Neuron (in vitro differentiated cells): ENCODE measurements at regions not wholly inside any gene's neighbourhood (a gene's known extent, or its start where the extent isn't known, plus 50 kb on each side); places are given as distances from the start of the nearest gene placed in this dataset.
"Not testable (repeated sequence)": the region's sequence is repeated elsewhere in the genome, so short reads cannot be mapped to it uniquely, and the experiment has no call there.

ENCODE experiments used
- H2AFZ ChIP-seq: one replicate; pipeline ENCODE4 v1.6.1; 2013; ENCODE audit warnings: low read depth, mild to moderate bottlenecking, inconsistent platforms, low read length, moderate library complexity
- H3K27me3 ChIP-seq: one replicate; pipeline ENCODE4 v1.6.1; 2013; ENCODE audit warnings: low read length; ENCODE audit not compliant: insufficient read depth
- H3K36me3 ChIP-seq: one replicate; pipeline ENCODE4 v1.6.1; 2013; ENCODE audit warnings: low read length; ENCODE audit not compliant: insufficient read depth
- H3K4me1 ChIP-seq: one replicate; pipeline ENCODE4 v1.6.1; 2013; ENCODE audit warnings: low read length; ENCODE audit not compliant: insufficient read depth
- H3K4me3 ChIP-seq: 2 replicates; pipeline ENCODE4 v1.5.1; 2013; ENCODE audit warnings: mild to moderate bottlenecking, low read length, moderate library complexity
- H3K9me3 ChIP-seq: one replicate; pipeline ENCODE4 v1.6.1; 2013; ENCODE audit warnings: low read length

DNA sequence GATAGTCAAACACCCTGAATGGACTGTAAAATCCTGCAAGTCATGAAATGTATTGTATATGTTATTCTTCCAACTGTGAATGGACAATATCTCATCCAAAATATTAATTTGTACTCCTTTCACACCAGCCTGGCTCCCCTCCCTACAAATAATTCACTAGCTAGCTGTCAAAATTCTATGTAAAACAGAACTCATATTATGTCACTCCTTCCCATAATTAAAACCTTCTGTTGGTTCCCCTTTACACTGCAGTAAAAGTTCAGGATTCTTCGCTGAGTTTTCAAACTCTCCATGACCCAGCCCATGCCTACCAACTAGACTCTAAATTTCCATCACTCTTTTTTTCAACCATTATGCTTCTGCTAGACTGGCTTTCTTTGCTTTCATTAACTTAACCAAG is 857.1 kb downstream of the TAF11L14 start:
- no peaks in the 10 kb centered on the region for H3K4me1 ChIP-seq
- no peak overlapping the region for H3K4me3 ChIP-seq
- no peaks in the 10 kb centered on the region for H3K36me3 ChIP-seq
- H2AFZ ChIP-seq: no peak overlapping the region
- no peaks in the 10 kb centered on the region for H3K27me3 ChIP-seq
- H3K9me3 ChIP-seq: no peaks in the 10 kb centered on the region

- no peak overlapping the region for H2AFZ ChIP-seq
- no peaks in the 10 kb centered on the region for H3K9me3 ChIP-seq
- H3K4me1 ChIP-seq: no peaks in the 10 kb centered on the region
- no peaks in the 10 kb centered on the region for H3K36me3 ChIP-seq
- H3K27me3 ChIP-seq: no peaks in the 10 kb centered on the region
- no peak overlapping the region for H3K4me3 ChIP-seq
Observed at GRCh38 chr5:18495157-18495556, 860.9 kb downstream of the TAF11L14 start.

- H3K4me3 ChIP-seq: no peak overlapping the region
- H3K4me1 ChIP-seq: no peaks in the 10 kb centered on the region
- no peaks in the 10 kb centered on the region for H3K27me3 ChIP-seq
- H2AFZ ChIP-seq: no peak overlapping the region
- H3K9me3 ChIP-seq: no peaks in the 10 kb centered on the region
- no peaks in the 10 kb centered on the region for H3K36me3 ChIP-seq
Observed at GRCh38 chr5:18496041-18496440, 861.8 kb downstream of the TAF11L14 start.

DNA sequence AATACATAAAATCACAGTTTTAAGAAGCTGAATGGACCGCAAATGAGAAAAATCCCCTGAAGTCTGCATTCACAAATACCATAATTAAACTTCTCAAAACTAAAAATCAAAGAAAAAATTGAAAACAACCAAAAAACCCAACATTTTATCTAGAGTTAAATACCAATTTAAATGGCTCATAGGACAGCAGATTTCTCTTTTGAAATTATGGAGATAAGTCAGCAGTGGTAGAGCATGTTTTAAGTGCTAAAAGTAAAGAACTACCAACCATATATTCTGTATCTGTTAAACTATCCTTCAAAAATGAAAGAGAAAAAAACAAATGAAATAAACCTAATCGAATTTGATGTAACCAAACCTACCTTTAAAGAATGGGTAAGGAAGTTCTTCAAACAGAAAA is 862.8 kb downstream of the TAF11L14 start:
- no peaks in the 10 kb centered on the region for H3K27me3 ChIP-seq
- no peaks in the 10 kb centered on the region for H3K36me3 ChIP-seq
- H2AFZ ChIP-seq: no peak overlapping the region
- no peaks in the 10 kb centered on the region for H3K9me3 ChIP-seq
- no peaks in the 10 kb centered on the region for H3K4me1 ChIP-seq
- H3K4me3 ChIP-seq: no peak overlapping the region

- no peak overlapping the region for H3K4me3 ChIP-seq
- no peak overlapping the region for H2AFZ ChIP-seq
- H3K27me3 ChIP-seq: no peaks in the 10 kb centered on the region
- H3K9me3 ChIP-seq: no peaks in the 10 kb centered on the region
- H3K36me3 ChIP-seq: no peaks in the 10 kb centered on the region
- no peaks in the 10 kb centered on the region for H3K4me1 ChIP-seq
Observed at GRCh38 chr5:18503797-18504328, 869.6 kb downstream of the TAF11L14 start.

GRCh38 chr5:18507114-18507513 is 872.9 kb downstream of the TAF11L14 start:
- H2AFZ ChIP-seq: no peak overlapping the region
- no peaks in the 10 kb centered on the region for H3K36me3 ChIP-seq
- no peaks in the 10 kb centered on the region for H3K4me1 ChIP-seq
- no peak overlapping the region for H3K4me3 ChIP-seq
- no peaks in the 10 kb centered on the region for H3K27me3 ChIP-seq
- no peaks in the 10 kb centered on the region for H3K9me3 ChIP-seq

- Histone ChIP-seq H3K27me3 (no peaks in the 10 kb centered on the region), H3K4me1 (no peaks in the 10 kb centered on the region), H3K36me3 (no peaks in the 10 kb centered on the region), H3K9me3 (peaks cover 2% of the 10 kb centered on the region), H3K4me3 (no peak overlapping the region), H2AFZ (no peak overlapping the region)
Observed at GRCh38 chr5:18517641-18518380, 883.6 kb downstream of the TAF11L14 start.

DNA sequence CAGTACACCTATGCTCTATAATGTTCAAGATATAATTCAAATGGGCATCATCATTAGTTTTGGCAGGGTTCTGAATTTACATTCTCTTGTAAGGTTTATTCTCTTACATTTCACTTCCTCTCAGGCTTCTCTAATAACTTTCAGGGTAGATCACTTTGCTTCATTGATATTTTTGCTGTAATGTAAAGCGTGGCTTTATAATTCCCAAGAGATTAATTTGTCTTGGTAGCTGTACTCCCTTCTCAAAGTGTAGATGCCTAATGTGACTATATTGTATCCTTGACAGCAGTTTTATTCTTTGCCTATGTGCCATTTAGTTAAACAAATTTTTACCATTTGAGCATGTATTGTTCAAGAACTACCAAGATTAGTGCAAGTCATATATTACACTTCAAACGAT is 889.1 kb downstream of the TAF11L14 start:
- no peaks in the 10 kb centered on the region for H3K27me3 ChIP-seq
- H3K36me3 ChIP-seq: no peaks in the 10 kb centered on the region
- peaks cover 2% of the 10 kb centered on the region for H3K4me1 ChIP-seq
- no peak overlapping the region for H3K4me3 ChIP-seq
- no peak overlapping the region for H2AFZ ChIP-seq
- peaks cover 2% of the 10 kb centered on the region for H3K9me3 ChIP-seq

DNA sequence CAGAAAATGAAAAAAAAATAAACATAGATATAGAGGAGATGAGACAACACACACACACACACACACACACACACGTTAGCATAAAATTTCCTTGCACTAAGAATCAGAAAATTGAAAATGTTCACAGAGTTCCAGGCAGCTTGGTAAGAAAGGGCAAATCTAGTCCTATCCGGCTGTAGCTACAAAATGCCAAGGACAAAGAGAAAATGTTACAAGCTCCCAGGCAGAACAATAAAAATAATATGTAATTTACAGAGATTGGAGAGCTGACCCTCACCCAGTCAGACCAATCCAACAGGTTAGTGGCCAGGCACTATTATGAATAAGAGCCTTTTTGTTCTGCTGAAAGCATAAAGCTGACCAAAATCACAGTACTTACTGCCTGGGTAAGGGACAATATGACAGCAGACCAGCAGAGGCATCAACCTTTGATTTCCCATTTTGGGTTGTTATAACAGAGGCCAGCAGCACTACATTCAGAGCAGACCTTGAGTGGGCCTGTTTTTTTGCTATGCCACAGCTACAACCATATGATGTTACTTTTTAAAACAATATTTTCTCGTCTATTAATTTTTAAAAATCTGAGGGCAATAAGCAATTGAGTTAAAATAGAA is 892.6 kb downstream of the TAF11L14 start:
- Histone ChIP-seq H3K9me3 (no peaks in the 10 kb centered on the region), H2AFZ (peak overlapping the region; percentile 76), H3K4me1 (peaks cover 2% of the 10 kb centered on the region), H3K4me3 (no peak overlapping the region), H3K27me3 (no peaks in the 10 kb centered on the region), H3K36me3 (no peaks in the 10 kb centered on the region)

DNA sequence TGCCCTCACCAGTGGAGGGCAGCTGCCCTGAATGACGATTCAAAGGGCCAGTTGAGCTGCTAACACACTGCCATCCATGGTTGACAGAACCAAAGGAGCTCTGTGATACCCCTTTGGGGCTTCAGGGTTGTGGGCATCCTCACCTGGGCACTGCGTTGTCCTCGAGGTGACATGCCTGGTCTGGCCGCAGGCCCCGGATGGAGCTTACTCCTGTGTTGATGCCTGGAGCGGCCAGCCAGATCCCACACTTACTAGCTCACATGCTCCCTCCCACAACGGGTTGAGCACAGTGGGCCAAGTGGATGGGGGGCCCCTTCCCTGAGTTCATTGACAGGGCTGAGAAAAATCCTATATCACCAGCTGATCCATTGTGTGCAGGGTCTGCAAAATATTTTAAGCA is 898.9 kb downstream of the TAF11L14 start:
- H3K27me3 ChIP-seq: no peaks in the 10 kb centered on the region
- H3K9me3 ChIP-seq: no peaks in the 10 kb centered on the region
- no peak overlapping the region for H2AFZ ChIP-seq
- H3K4me3 ChIP-seq: no peak overlapping the region
- H3K36me3 ChIP-seq: no peaks in the 10 kb centered on the region
- no peaks in the 10 kb centered on the region for H3K4me1 ChIP-seq

DNA sequence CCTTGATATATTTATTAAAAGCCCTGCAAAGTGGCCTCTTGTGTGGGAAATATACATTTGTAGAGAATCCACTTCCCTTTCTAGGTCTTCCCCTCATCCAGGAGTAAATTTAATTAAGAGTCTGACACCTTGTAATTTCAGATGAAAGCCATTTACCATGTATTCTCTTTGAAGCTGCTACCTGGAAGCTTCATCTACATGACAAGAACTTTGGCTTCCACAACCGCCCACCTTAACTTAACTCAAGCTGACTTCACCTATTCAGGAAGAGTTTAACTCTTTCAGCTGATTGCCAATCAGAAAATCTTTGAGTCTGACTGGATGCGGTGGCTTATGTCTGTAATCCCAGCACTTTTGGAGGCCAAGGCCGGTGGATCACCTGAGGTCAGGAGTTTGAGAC is 899.9 kb downstream of the TAF11L14 start:
- Histone ChIP-seq H3K27me3 (no peaks in the 10 kb centered on the region), H3K36me3 (no peaks in the 10 kb centered on the region), H3K4me3 (no peak overlapping the region), H3K4me1 (no peaks in the 10 kb centered on the region), H2AFZ (no peak overlapping the region), H3K9me3 (no peaks in the 10 kb centered on the region)

DNA sequence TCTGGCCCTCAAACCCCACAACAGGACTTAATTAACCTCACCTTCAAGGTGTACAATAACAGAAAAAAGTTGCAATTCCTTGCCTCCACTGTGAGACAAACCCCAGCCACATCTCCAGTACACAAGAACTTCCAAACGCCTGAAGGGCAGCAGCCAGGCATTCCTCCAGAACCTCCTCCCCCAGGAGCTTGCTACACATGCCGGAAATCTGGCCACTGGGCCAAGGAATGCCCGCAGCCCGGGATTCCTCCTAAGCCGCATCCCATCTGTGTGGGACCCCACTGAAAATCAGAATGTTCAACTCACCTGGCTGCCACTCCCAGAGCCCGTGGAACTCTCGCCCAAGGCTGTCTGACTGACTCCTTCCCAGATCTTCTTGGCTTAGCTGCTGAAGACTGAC is 901.5 kb downstream of the TAF11L14 start:
- not testable (repeated sequence) for H3K4me3 ChIP-seq, H3K9me3 ChIP-seq, H2AFZ ChIP-seq, H3K4me1 ChIP-seq, H3K36me3 ChIP-seq, H3K27me3 ChIP-seq

DNA sequence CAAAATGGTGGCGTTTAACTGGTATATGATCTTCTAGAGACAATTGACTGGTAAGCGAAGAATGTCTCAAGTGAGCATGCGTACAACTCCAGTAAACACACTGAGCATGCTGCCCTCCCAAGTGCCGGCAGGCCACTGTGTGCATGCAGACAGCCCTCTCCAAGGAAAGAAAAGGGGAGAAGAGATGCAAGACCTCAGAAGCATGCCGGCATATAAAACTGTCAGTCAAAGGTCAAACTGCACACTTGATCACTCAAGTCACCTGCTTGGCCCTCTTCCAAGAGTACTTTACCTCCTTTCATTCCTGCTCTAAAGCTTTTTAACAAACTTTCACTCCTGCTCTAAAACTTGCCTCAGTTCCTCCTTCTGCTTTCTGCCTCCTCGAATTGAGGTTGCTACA is 910.2 kb downstream of the TAF11L14 start:
- H3K9me3 ChIP-seq: no peaks in the 10 kb centered on the region
- H2AFZ ChIP-seq: no peak overlapping the region
- no peaks in the 10 kb centered on the region for H3K4me1 ChIP-seq
- no peak overlapping the region for H3K4me3 ChIP-seq
- no peaks in the 10 kb centered on the region for H3K36me3 ChIP-seq
- no peaks in the 10 kb centered on the region for H3K27me3 ChIP-seq
